Glomerular visceral epithelial cell (primary cell): ENCODE measurements at regions not wholly inside any gene's neighbourhood (a gene's known extent, or its start where the extent isn't known, plus 50 kb on each side); places are given as distances from the start of the nearest gene placed in this dataset.
"Not testable (repeated sequence)": the region's sequence is repeated elsewhere in the genome, so short reads cannot be mapped to it uniquely, and the experiment has no call there.

ENCODE experiments used
- DNase-seq: peaks from one replicate; pipeline ENCODE4 v3.0.0-alpha.2; 2016; ENCODE audit errors: extremely low spot score

GRCh38 chr1:113185463-113186104 is 112.6 kb downstream of the LRIG2 start:
- DNase-seq = no peak

GRCh38 chr1:113190078-113190477 is 117.1 kb downstream of the LRIG2 start:
- DNase-seq = no peak

GRCh38 chr1:113190930-113191329 is 117.9 kb downstream of the LRIG2 start:
- DNase-seq = no peak

GRCh38 chr1:113191579-113192076 is 118.6 kb downstream of the LRIG2 start:
- no peak for DNase-seq

GRCh38 chr1:113192242-113192641 is 119.2 kb downstream of the LRIG2 start:
- no peak for DNase-seq

- DNase-seq = no peak
Measured at GRCh38 chr1:113192980-113193379, 120.0 kb downstream of the LRIG2 start.

- DNase-seq = no peak
Measured at GRCh38 chr1:113194846-113195830, 122.1 kb downstream of the LRIG2 start.

GRCh38 chr1:113197719-113198330 is 124.8 kb downstream of the LRIG2 start:
- no peak for DNase-seq

- no peak for DNase-seq
Measured at GRCh38 chr1:113198806-113199205, 125.8 kb downstream of the LRIG2 start.

- no peak for DNase-seq
Measured at GRCh38 chr1:113199760-113200455, 126.9 kb downstream of the LRIG2 start.

- no peak for DNase-seq
Measured at GRCh38 chr1:113201560-113201959, 128.6 kb downstream of the LRIG2 start.

- no peak for DNase-seq
Measured at GRCh38 chr1:113205980-113206766, 133.2 kb downstream of the LRIG2 start.

GRCh38 chr1:113207019-113207418 is 134.0 kb downstream of the LRIG2 start:
- no peak for DNase-seq

- no peak for DNase-seq
Measured at GRCh38 chr1:113207457-113207856, 134.5 kb downstream of the LRIG2 start.

GRCh38 chr1:113208425-113208824 is 135.4 kb downstream of the LRIG2 start:
- not testable (repeated sequence) for DNase-seq

- DNase-seq = no peak
Measured at GRCh38 chr1:113210248-113210647, 137.2 kb downstream of the LRIG2 start.

- no peak for DNase-seq
Measured at GRCh38 chr1:113211467-113211866, 138.5 kb downstream of the LRIG2 start.

GRCh38 chr1:113215015-113215414 is 142.0 kb downstream of the LRIG2 start:
- no peak for DNase-seq

GRCh38 chr1:113216664-113217063 is 143.7 kb downstream of the LRIG2 start:
- no peak for DNase-seq

- DNase-seq = no peak
Measured at GRCh38 chr1:113217447-113218208, 144.6 kb downstream of the LRIG2 start.
